ENCODE measurements at regions not wholly inside any gene's neighbourhood (a gene's known extent, or its start where the extent isn't known, plus 50 kb on each side); places are given as distances from the start of the nearest gene placed in this dataset.

DNA sequence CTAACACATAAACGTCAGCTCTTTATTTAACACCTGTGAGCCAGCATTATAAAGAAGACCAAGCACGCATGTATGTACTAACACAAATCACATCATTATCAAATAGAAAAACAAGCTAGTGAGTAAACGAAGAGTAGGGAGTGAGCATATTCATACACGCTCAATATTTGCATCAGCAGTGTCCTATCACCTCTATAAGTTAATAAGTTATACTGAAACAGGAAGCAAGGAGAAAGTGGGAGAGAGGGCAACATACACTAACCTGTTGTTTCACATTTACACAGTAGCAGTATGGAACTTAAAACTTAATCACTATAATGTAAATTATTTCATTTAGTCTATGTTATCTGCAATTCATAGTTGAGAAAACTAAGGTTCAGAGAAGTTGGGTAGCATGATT lies 321.5 kb upstream of the TANK start:
- no peak for DNase-seq (ENCODE audit: low spot score in 2 of 2)
- 83 to 88% methylated on average over 4 of the region's 4 CpGs for WGBS, 2 donors
- Histone ChIP-seq H3K36me3 (no peaks in the 10 kb centered on the region), H3K27me3 (no peaks in the 10 kb centered on the region), H3K4me1 (no peaks in the 10 kb centered on the region), H3K4me3 (no peak overlapping the region), H3K27ac (no peak overlapping the region), H3K9me3 (peaks cover 0 to 15% (median under 1%) of the 10 kb centered on the region in 4 donors)
- TF ChIP-seq POLR2A (IDR thresholded peaks at IDR 0.05) (no peak), EP300 (IDR thresholded peaks at IDR 0.05) (no peak)
- TF ChIP-seq, protein P1, sequence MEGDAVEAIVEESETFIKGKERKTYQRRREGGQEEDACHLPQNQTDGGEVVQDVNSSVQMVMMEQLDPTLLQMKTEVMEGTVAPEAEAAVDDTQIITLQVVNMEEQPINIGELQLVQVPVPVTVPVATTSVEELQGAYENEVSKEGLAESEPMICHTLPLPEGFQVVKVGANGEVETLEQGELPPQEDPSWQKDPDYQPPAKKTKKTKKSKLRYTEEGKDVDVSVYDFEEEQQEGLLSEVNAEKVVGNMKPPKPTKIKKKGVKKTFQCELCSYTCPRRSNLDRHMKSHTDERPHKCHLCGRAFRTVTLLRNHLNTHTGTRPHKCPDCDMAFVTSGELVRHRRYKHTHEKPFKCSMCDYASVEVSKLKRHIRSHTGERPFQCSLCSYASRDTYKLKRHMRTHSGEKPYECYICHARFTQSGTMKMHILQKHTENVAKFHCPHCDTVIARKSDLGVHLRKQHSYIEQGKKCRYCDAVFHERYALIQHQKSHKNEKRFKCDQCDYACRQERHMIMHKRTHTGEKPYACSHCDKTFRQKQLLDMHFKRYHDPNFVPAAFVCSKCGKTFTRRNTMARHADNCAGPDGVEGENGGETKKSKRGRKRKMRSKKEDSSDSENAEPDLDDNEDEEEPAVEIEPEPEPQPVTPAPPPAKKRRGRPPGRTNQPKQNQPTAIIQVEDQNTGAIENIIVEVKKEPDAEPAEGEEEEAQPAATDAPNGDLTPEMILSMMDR (IDR thresholded peaks at IDR 0.05) = no peak

DNA sequence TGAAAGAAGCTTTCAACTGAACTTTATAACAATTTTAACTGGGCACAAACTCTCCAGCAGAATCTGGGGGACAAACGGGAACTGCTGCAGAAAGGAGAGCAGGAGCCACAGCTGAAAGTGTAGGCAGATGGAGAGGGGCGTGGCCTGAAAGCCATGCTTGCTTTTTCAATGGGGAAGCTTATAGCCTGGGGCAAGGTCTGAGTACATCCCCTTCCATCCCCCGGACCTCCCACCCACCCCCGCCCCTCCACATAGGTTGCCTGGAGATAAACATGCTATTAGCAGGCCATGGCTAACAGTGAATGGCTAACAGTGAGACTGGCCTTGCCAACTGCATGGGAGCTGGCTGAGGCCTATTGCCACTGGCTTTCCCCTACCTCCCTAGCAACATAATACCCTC lies 317.9 kb upstream of the TANK start:
- Histone ChIP-seq H3K9me3 (peaks cover 0 to 28% (median 4%) of the 10 kb centered on the region in 4 donors), H3K36me3 (no peaks in the 10 kb centered on the region), H3K4me3 (no peak overlapping the region), H3K27ac (no peak overlapping the region), H3K27me3 (no peaks in the 10 kb centered on the region), H3K4me1 (no peaks in the 10 kb centered on the region)
- DNase-seq (ENCODE audit: low spot score in 2 of 2) = no peak
- TF ChIP-seq, protein P1 (IDR thresholded peaks at IDR 0.05) = no peak
- no peak for TF ChIP-seq EP300 (IDR thresholded peaks at IDR 0.05)
- no peak for TF ChIP-seq POLR2A (IDR thresholded peaks at IDR 0.05)
- 71% methylated on average over 4 of the region's 4 CpGs for WGBS, 2 donors

GRCh38 chr2:160859096-160859495 lies 301.1 kb upstream of the TANK start:
- 53 to 58% methylated on average over 2 of the region's 2 CpGs for WGBS, 2 donors

DNA sequence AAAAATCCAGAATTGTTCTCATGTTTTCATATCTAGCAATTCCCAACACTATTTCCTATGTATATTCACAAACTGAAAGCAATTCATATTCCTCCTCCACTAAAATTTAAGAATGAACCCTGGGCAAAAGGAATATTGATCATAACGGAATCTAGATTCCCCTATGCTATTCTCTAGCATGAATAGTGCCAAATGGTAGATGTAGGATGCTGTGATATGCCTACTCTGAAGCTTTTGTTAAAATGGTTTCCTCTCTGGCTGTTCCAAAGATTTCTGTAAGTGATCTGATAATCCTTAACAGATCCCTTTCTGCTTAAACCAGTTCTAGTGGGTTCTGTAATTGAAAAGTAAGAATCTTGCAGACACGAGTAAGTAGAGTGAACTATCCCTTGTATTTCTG lies 298.0 kb upstream of the TANK start:
- WGBS, 2 donors = 59 to 66% methylated on average over 2 of the region's 2 CpGs

More at GRCh38 chr2:160859096-160859495, 301.1 kb upstream of the TANK start:
- Histone ChIP-seq H3K27ac (no peak overlapping the region), H3K4me3 (no peak overlapping the region), H3K27me3 (no peaks in the 10 kb centered on the region), H3K4me1 (peaks cover 0 to 7% (median 0%) of the 10 kb centered on the region in 4 donors), H3K36me3 (no peaks in the 10 kb centered on the region), H3K9me3 (no peaks in the 10 kb centered on the region)
- TF ChIP-seq, protein P1 (IDR thresholded peaks at IDR 0.05) = no peak
- no peak for TF ChIP-seq EP300 (IDR thresholded peaks at IDR 0.05)
- no peak for TF ChIP-seq POLR2A (IDR thresholded peaks at IDR 0.05)
- DNase-seq (ENCODE audit: low spot score in 2 of 2) = no peak

DNA sequence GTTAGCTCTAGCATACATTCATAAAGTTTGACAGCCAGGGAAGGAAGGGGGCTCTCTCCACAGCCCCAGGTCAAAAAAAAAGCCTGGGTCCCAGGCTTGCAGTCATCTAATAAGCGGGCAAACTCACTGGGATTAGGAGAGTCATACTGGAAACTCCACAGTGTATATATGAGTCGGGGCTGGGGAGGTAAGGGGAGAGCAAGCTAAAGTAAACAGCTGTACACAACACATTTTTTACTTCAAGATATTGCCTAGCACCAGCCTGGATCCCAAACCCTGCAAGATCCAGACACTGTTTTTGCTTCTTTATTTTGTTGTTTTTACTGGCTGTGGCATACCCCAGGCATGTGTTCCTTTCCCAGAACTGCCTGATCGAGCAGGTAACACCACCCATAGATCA lies 291.3 kb upstream of the TANK start:
- DNase-seq (ENCODE audit: low spot score in 2 of 2) = no peak
- H3K36me3 ChIP-seq = no peaks in the 10 kb centered on the region
- no peaks in the 10 kb centered on the region for H3K27me3 ChIP-seq
- H3K27ac ChIP-seq = peak overlapping the region in 1 of 4 donors; percentile 58
- H3K4me3 ChIP-seq = no peak overlapping the region
- peaks cover 0 to 17% (median 4%) of the 10 kb centered on the region in 4 donors for H3K4me1 ChIP-seq
- WGBS, 2 donors = 72 to 80% methylated on average over 3 of the region's 3 CpGs
- H3K9me3 ChIP-seq = no peaks in the 10 kb centered on the region
- TF ChIP-seq, protein P1 (IDR thresholded peaks at IDR 0.05) = no peak
- TF ChIP-seq EP300 (IDR thresholded peaks at IDR 0.05) (no peak), POLR2A (IDR thresholded peaks at IDR 0.05) (no peak)

More for the DNA sequence above, 298.0 kb upstream of the TANK start:
- Histone ChIP-seq H3K27ac (no peak overlapping the region), H3K27me3 (no peaks in the 10 kb centered on the region), H3K4me3 (no peak overlapping the region), H3K4me1 (peaks cover 0 to 7% (median 0%) of the 10 kb centered on the region in 4 donors), H3K36me3 (no peaks in the 10 kb centered on the region), H3K9me3 (no peaks in the 10 kb centered on the region)
- DNase-seq (ENCODE audit: low spot score in 2 of 2) = no peak
- TF ChIP-seq EP300 (IDR thresholded peaks at IDR 0.05) = no peak
- TF ChIP-seq, protein P1 (IDR thresholded peaks at IDR 0.05) = no peak
- TF ChIP-seq POLR2A (IDR thresholded peaks at IDR 0.05) = no peak

Measured in tibial nerve (tissue), 4 donors.